Neural progenitor cell (in vitro differentiated cells): ENCODE measurements at regions not wholly inside any gene's neighbourhood (a gene's known extent, or its start where the extent isn't known, plus 50 kb on each side); places are given as distances from the start of the nearest gene placed in this dataset.

Experiments
- DNase-seq: peaks from one replicate; pipeline ENCODE4 v3.0.0-alpha.2; 2016; ENCODE audit warnings: low spot score
- H2AFZ ChIP-seq: fragments of 200-600 bp; sonication (generic); replicated peaks from 2 replicates; pipeline ENCODE4 v1.6.1; 2016; ENCODE audit warnings: antibody characterized with exemption
- H3F3A ChIP-seq: fragments of 200-600 bp; sonication (generic); 2 replicates; pipeline ENCODE4 v1.6.1; 2016; ENCODE audit warnings: antibody characterized with exemption, low read depth
- H3K27ac ChIP-seq: fragments of 200-600 bp; sonication (generic); 2 replicates; pipeline ENCODE4 v1.5.1; 2016; ENCODE audit warnings: mild to moderate bottlenecking
- H3K27me3 ChIP-seq: fragments of 200-600 bp; sonication (generic); 2 replicates; pipeline ENCODE4 v1.6.1; 2016; ENCODE audit warnings: mild to moderate bottlenecking, moderate library complexity
- H3K36me3 ChIP-seq: fragments of 200-600 bp; sonication (generic); 2 replicates; pipeline ENCODE4 v1.5.1; 2016
- H3K4me1 ChIP-seq: fragments of 200-600 bp; sonication (generic); 2 replicates; pipeline ENCODE4 v1.6.1; 2016; ENCODE audit warnings: mixed run types
- H3K4me2 ChIP-seq: fragments of 200-600 bp; sonication (generic); 2 replicates; pipeline ENCODE4 v1.6.1; 2016
- H3K4me3 ChIP-seq: fragments of 200-600 bp; sonication (generic); 2 replicates; pipeline ENCODE4 v1.5.1; 2016
- H3K79me2 ChIP-seq: fragments of 200-600 bp; sonication (generic); 2 replicates; pipeline ENCODE4 v1.6.1; 2016; ENCODE audit warnings: low read depth
- H3K9ac ChIP-seq: fragments of 200-600 bp; sonication (generic); 2 replicates; pipeline ENCODE4 v1.6.1; 2016
- H3K9me3 ChIP-seq: fragments of 200-600 bp; sonication (generic); 2 replicates; pipeline ENCODE4 v1.5.1; 2016; ENCODE audit warnings: low read depth
- H4K20me1 ChIP-seq: fragments of 200-600 bp; sonication (generic); 2 replicates; pipeline ENCODE4 v1.6.1; 2016; ENCODE audit warnings: low read depth
- H3K27ac Mint-ChIP-seq: 3 replicates; pipeline ENCODE4 v1.8.0; 2021; ENCODE audit warnings: mixed read lengths
- H3K27me3 Mint-ChIP-seq: 2 replicates; pipeline ENCODE4 v1.8.0; 2022; ENCODE audit warnings: low read depth, mild to moderate bottlenecking, inconsistent platforms, moderate library complexity, mixed read lengths; ENCODE audit not compliant: insufficient read depth
- H3K36me3 Mint-ChIP-seq: 3 replicates; pipeline ENCODE4 v1.8.0; 2021; ENCODE audit warnings: mixed read lengths
- H3K4me1 Mint-ChIP-seq: 3 replicates; pipeline ENCODE4 v1.8.0; 2021; ENCODE audit warnings: mixed read lengths
- H3K4me3 Mint-ChIP-seq: 3 replicates; pipeline ENCODE4 v1.8.0; 2021; ENCODE audit warnings: mild to moderate bottlenecking, moderate library complexity, mixed read lengths
- H3K9me3 Mint-ChIP-seq: 3 replicates; pipeline ENCODE4 v1.8.0; 2020; ENCODE audit warnings: mixed read lengths
- EZH2 ChIP-seq: fragments of 200-600 bp; sonication (generic); IDR thresholded peaks from 2 replicates; pipeline ENCODE4 v1.6.1; 2017; ENCODE audit warnings: antibody characterized with exemption, mild to moderate bottlenecking, moderate library complexity
- EZH2phosphoT487 ChIP-seq: fragments of 200-600 bp; sonication (generic); IDR thresholded peaks from 2 replicates; pipeline ENCODE4 v1.6.1; 2017; ENCODE audit warnings: antibody characterized with exemption
- TF ChIP-seq, protein P1 (sequence below): fragments of 200-600 bp; sonication (generic); IDR thresholded peaks from 2 replicates; pipeline ENCODE4 v1.5.1; 2017; ENCODE audit warnings: antibody characterized with exemption, mild to moderate bottlenecking

DNA sequence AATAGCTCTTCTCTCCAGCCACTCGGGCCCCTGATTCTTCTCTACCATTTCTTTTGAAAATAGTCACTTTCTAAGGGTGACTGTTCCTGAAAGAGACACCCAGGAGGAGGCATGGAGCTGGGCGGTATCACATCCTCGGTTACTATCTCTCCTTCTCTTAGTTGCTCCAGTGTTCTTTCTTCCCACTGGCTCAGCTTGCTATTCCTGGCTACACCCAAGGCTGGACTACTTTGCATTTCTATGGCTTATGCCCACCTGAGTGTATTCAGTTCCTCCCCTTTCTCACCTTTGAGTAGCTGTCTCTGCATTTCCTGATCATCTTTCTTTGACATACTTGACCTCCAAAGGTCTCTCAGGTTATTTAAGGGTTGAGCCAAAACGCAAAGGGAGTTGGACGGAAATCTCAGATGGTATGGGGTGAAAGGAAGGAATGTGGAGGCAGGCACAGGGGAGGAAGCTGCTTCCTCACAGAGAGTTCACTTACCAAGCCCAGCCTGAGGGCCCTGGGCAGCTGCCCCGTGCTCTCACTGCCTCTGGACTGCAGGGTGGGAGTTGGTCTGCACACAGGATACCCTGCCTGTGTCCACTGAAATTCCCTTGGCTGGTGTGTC is 155.7 kb downstream of the SNX19 start:
- Mint-ChIP-seq H3K9me3 (no peaks in the 10 kb centered on the region), H3K36me3 (no peaks in the 10 kb centered on the region), H3K27me3 (peaks cover 10% of the 10 kb centered on the region), H3K4me3 (no peak overlapping the region), H3K4me1 (peaks cover 30% of the 10 kb centered on the region), H3K27ac (peak overlapping the region; percentile 43)
- H3F3A ChIP-seq, result peaks cover 15% of the 10 kb centered on the region
- H2AFZ ChIP-seq, result peak overlapping the region; percentile 0
- H3K4me3 ChIP-seq, result no peak overlapping the region
- no peak overlapping the region for H3K9ac ChIP-seq
- no peak for DNase-seq
- peak overlapping the region; percentile 37 for H3K4me2 ChIP-seq
- H4K20me1 ChIP-seq, result no peaks in the 10 kb centered on the region
- no peaks in the 10 kb centered on the region for H3K36me3 ChIP-seq
- TF ChIP-seq EZH2 (no peak), EZH2phosphoT487 (no peak)
- TF ChIP-seq, protein P1, sequence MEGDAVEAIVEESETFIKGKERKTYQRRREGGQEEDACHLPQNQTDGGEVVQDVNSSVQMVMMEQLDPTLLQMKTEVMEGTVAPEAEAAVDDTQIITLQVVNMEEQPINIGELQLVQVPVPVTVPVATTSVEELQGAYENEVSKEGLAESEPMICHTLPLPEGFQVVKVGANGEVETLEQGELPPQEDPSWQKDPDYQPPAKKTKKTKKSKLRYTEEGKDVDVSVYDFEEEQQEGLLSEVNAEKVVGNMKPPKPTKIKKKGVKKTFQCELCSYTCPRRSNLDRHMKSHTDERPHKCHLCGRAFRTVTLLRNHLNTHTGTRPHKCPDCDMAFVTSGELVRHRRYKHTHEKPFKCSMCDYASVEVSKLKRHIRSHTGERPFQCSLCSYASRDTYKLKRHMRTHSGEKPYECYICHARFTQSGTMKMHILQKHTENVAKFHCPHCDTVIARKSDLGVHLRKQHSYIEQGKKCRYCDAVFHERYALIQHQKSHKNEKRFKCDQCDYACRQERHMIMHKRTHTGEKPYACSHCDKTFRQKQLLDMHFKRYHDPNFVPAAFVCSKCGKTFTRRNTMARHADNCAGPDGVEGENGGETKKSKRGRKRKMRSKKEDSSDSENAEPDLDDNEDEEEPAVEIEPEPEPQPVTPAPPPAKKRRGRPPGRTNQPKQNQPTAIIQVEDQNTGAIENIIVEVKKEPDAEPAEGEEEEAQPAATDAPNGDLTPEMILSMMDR, result no peak
- no peaks in the 10 kb centered on the region for H3K9me3 ChIP-seq
- no peak overlapping the region for H3K27ac ChIP-seq
- no peaks in the 10 kb centered on the region for H3K27me3 ChIP-seq
- H3K4me1 ChIP-seq, result peaks cover 31% of the 10 kb centered on the region
- H3K79me2 ChIP-seq, result no peaks in the 10 kb centered on the region

DNA sequence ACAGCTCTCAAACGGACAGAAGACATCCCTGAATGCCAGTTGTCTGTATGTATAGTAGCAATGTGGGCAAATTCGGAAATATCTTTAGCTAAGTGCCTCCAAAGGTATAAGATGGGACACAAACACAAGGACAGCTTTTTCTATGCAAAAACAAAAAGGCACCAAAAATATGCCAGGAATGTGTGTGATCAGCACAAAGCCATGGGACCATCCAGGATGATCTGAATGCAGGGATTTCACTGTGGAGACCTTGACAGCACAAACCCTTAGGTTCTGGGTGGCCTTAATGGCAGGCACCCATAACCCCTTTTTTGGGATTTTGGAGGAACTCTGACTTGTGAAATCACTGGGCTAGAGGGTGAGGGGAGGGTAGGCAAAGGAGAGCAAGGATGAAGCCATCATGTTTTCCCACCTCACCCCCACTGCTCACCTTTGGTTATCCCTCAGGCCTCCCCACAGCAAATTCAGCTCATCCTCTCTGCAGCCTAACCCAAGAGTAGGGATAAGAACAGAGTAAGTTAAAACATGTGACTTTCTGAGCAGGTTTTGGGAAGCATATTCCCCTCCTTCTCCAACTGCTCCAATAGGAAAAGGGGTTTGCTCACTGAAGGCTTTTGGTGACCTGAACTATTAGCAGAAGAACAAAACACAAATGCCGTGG is 154.6 kb downstream of the SNX19 start:
- no peaks in the 10 kb centered on the region for H3K27me3 ChIP-seq
- H3K4me2 ChIP-seq, result peak overlapping the region; percentile 37
- peak overlapping the region; percentile 5 for H2AFZ ChIP-seq
- H3K9me3 Mint-ChIP-seq, result no peaks in the 10 kb centered on the region
- H4K20me1 ChIP-seq, result no peaks in the 10 kb centered on the region
- peaks cover 10% of the 10 kb centered on the region for H3K27me3 Mint-ChIP-seq
- H3K4me1 Mint-ChIP-seq, result peaks cover 30% of the 10 kb centered on the region
- H3K4me3 ChIP-seq, result no peak overlapping the region
- no peak overlapping the region for H3K27ac Mint-ChIP-seq
- no peak overlapping the region for H3K27ac ChIP-seq
- H3K4me3 Mint-ChIP-seq, result no peak overlapping the region
- no peaks in the 10 kb centered on the region for H3K36me3 Mint-ChIP-seq
- no peaks in the 10 kb centered on the region for H3K36me3 ChIP-seq
- H3K9me3 ChIP-seq, result no peaks in the 10 kb centered on the region
- DNase-seq, result peak; percentile 52
- no peak overlapping the region for H3K9ac ChIP-seq
- H3K4me1 ChIP-seq, result peaks cover 31% of the 10 kb centered on the region
- peaks cover 15% of the 10 kb centered on the region for H3F3A ChIP-seq
- TF ChIP-seq, protein P1, result no peak
- TF ChIP-seq EZH2 (no peak), EZH2phosphoT487 (no peak)
- no peaks in the 10 kb centered on the region for H3K79me2 ChIP-seq

DNA sequence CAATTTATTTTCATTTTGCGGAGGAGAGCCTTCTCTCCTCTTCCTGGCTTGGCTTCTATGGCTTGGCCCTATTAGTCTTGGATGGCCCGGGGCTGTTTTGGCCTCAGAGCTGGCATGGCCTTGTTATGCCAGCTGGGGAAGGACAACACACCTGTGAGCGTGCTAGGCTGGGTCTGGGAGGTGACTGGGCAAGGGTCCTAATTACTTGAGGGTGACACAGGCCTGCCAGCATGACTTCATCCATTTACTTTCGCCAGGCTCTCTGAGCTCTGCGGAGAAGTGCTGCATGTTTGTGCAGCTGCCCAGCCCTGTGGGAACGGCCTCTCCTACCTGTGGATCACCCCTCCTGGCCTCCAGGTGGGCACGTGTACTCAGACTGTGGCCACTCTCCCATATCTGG is 153.6 kb downstream of the SNX19 start:
- Histone ChIP-seq H3K9me3 (no peaks in the 10 kb centered on the region), H3F3A (peaks cover 15% of the 10 kb centered on the region), H2AFZ (no peak overlapping the region), H3K4me1 (peaks cover 31% of the 10 kb centered on the region), H3K4me3 (no peak overlapping the region), H3K27me3 (no peaks in the 10 kb centered on the region), H3K27ac (no peak overlapping the region), H3K9ac (no peak overlapping the region), H3K79me2 (no peaks in the 10 kb centered on the region), H4K20me1 (no peaks in the 10 kb centered on the region), H3K36me3 (no peaks in the 10 kb centered on the region), H3K4me2 (no peak overlapping the region)
- no peaks in the 10 kb centered on the region for H3K9me3 Mint-ChIP-seq
- H3K36me3 Mint-ChIP-seq, result no peaks in the 10 kb centered on the region
- no peak overlapping the region for H3K27ac Mint-ChIP-seq
- H3K4me1 Mint-ChIP-seq, result peaks cover 30% of the 10 kb centered on the region
- TF ChIP-seq, protein P1, result no peak
- TF ChIP-seq EZH2phosphoT487, result no peak
- TF ChIP-seq EZH2, result no peak
- no peak for DNase-seq
- peak overlapping the region; percentile 9 for H3K4me3 Mint-ChIP-seq
- peaks cover 10% of the 10 kb centered on the region for H3K27me3 Mint-ChIP-seq
